Esophagus squamous epithelium (tissue), 5 donors: ENCODE measurements at regions not wholly inside any gene's neighbourhood (a gene's known extent, or its start where the extent isn't known, plus 50 kb on each side); places are given as distances from the start of the nearest gene placed in this dataset.

Experiments
- DNase-seq: peaks from one replicate; lab custom pipeline; 2025; lab: John Stamatoyannopoulos, UW
- H3K27ac ChIP-seq, 4 donors: fragments of 200-600 bp; sonication (generic); one replicate each; pipeline ENCODE4 v1.5.1; 2016 to 2019; ENCODE audit warnings: mild to moderate bottlenecking in 1 of 4
- H3K27me3 ChIP-seq, 4 donors: fragments of 200-600 bp; sonication (generic); 1 replicate in 3 of 4; 2 replicates in 1 of 4; pipeline versions ENCODE4 v1.5.1 to v1.6.0; 2017 to 2021; ENCODE audit warnings: antibody characterized with exemption in 1 of 4
- H3K36me3 ChIP-seq, 3 donors: fragments of 200-600 bp; sonication (generic); one replicate each; pipeline ENCODE4 v1.5.1; 2016 to 2019
- H3K4me1 ChIP-seq, 3 donors: fragments of 200-600 bp; sonication (generic); one replicate each; pipeline ENCODE4 v1.5.1; 2017 to 2019
- H3K4me3 ChIP-seq, 4 donors: fragments of 200-600 bp; sonication (generic); 1 replicate in 3 of 4; 2 replicates in 1 of 4; pipeline ENCODE4 v1.5.1; 2016 to 2019; ENCODE audit warnings: mild to moderate bottlenecking in 2 of 4, moderate library complexity in 1 of 4
- H3K9me3 ChIP-seq, 3 donors: fragments of 200-600 bp; sonication (generic); one replicate each; pipeline ENCODE4 v1.5.1; 2016 to 2019
- CTCF ChIP-seq, 6 experiments: fragments of 450-650 bp in 4 of 6; fragments of 200-600 bp in 2 of 6; sonication (generic) in 2 of 6; IDR thresholded peaks; one replicate each; pipeline ENCODE4 v1.5.1; 2016 to 2019; ENCODE audit warnings: antibody characterized with exemption in 6 of 6, mild to moderate bottlenecking in 4 of 6, moderate library complexity in 4 of 6
- POLR2A ChIP-seq, 4 donors: fragments of 450-650 bp; IDR thresholded peaks; one replicate each; pipeline ENCODE4 v1.6.1; 2017; ENCODE audit warnings: antibody characterized with exemption in 4 of 4, mild to moderate bottlenecking in 4 of 4, moderate library complexity in 3 of 4
- WGBS, 2 donors: methylation state at CpG; one replicate each; pipeline ENCODE4 v1.1.5; 2018; 5-methylcytosine and 5-hydroxymethylcytosine counted together
- intact Hi-C: fragments of 100-400 bp; cut with DNase I; formaldehyde crosslinking; loops from one replicate; pipeline ENCODE4 v1.15.0; 2022
- donor health status: DM: yes; HTN: yes; CAD: no.

DNA sequence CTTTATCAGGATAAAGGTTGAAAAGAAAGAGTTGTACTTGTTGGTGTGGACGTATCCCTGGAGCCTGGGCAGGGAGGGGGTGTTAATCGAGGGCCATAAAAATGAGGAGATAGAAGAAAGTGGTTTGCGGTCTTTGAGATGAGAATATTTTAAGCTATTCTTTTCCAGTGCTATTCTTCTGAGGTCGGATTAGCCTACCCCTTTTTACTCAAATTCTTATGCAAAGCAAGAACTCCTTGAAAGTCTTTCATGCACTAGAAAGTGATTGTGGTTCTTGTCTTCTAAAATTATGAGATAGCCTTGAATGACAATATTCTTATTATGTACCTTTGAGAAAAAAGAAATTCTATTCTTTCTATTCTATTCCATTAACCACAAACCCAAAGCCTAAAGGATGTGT, 201.3 kb upstream of the SEMA3C start:
- intact Hi-C loops, result no loop called here
- DNase-seq, result no peak
- Histone ChIP-seq H3K4me1 (no peaks in the 10 kb centered on the region), H3K36me3 (no peaks in the 10 kb centered on the region), H3K27me3 (no peaks in the 10 kb centered on the region), H3K9me3 (no peaks in the 10 kb centered on the region), H3K4me3 (no peak overlapping the region), H3K27ac (no peak overlapping the region)
- 85 to 90% methylated on average over 4 of the region's 4 CpGs for WGBS, 2 donors
- TF ChIP-seq CTCF (IDR thresholded peaks at IDR 0.05) (no peak), POLR2A (IDR thresholded peaks at IDR 0.05) (no peak)

- Histone ChIP-seq H3K27me3 (no peaks in the 10 kb centered on the region), H3K4me1 (no peaks in the 10 kb centered on the region), H3K36me3 (no peaks in the 10 kb centered on the region), H3K9me3 (no peaks in the 10 kb centered on the region), H3K4me3 (no peak overlapping the region), H3K27ac (no peak overlapping the region)
- TF ChIP-seq POLR2A (IDR thresholded peaks at IDR 0.05) (no peak), CTCF (IDR thresholded peaks at IDR 0.05) (no peak)
- intact Hi-C loops, result no loop called here
- WGBS, 2 donors, result 53 to 83% methylated on average over 1 of the region's 1 CpG
- DNase-seq, result no peak
These were observed 195.8 kb upstream of the SEMA3C start for GRCh38 chr7:81114633-81115032.

- no peak for DNase-seq
- no peak for TF ChIP-seq POLR2A (IDR thresholded peaks at IDR 0.05)
- no peak for TF ChIP-seq CTCF (IDR thresholded peaks at IDR 0.05)
- intact Hi-C loops, result no loop called here
- Histone ChIP-seq H3K27me3 (no peaks in the 10 kb centered on the region), H3K27ac (no peak overlapping the region), H3K9me3 (no peaks in the 10 kb centered on the region), H3K4me1 (no peaks in the 10 kb centered on the region), H3K4me3 (no peak overlapping the region), H3K36me3 (no peaks in the 10 kb centered on the region)
- 92 to 100% methylated on average over 1 of the region's 1 CpG for WGBS, 2 donors
These were observed 193.9 kb upstream of the SEMA3C start for GRCh38 chr7:81112731-81113130.

GRCh38 chr7:81111781-81112540, 193.1 kb upstream of the SEMA3C start:
- no peak for DNase-seq
- Histone ChIP-seq H3K36me3 (no peaks in the 10 kb centered on the region), H3K27ac (no peak overlapping the region), H3K9me3 (no peaks in the 10 kb centered on the region), H3K27me3 (no peaks in the 10 kb centered on the region), H3K4me3 (no peak overlapping the region), H3K4me1 (no peaks in the 10 kb centered on the region)
- TF ChIP-seq POLR2A (IDR thresholded peaks at IDR 0.05), result no peak
- TF ChIP-seq CTCF (IDR thresholded peaks at IDR 0.05), result no peak
- intact Hi-C loops, result no loop called here
- 40 to 62% methylated on average over 11 of the region's 11 CpGs for WGBS, 2 donors

GRCh38 chr7:81111358-81111757, 192.5 kb upstream of the SEMA3C start:
- intact Hi-C loops, result no loop called here
- Histone ChIP-seq H3K4me1 (no peaks in the 10 kb centered on the region), H3K9me3 (no peaks in the 10 kb centered on the region), H3K27ac (no peak overlapping the region), H3K36me3 (no peaks in the 10 kb centered on the region), H3K4me3 (no peak overlapping the region), H3K27me3 (no peaks in the 10 kb centered on the region)
- TF ChIP-seq CTCF (IDR thresholded peaks at IDR 0.05) (no peak), POLR2A (IDR thresholded peaks at IDR 0.05) (no peak)
- WGBS, 2 donors, result 74 to 89% methylated on average over 1 of the region's 1 CpG
- DNase-seq, result no peak
